NCI-H1417 (cell line): ENCODE measurements at regions not wholly inside any gene's neighbourhood (a gene's known extent, or its start where the extent isn't known, plus 50 kb on each side); places are given as distances from the start of the nearest gene placed in this dataset.

ENCODE experiments used
- DNase-seq, 3 experiments: peaks; one replicate each; lab custom pipeline; 2025; lab: John Stamatoyannopoulos, UW

- DNase-seq: no peak
Measured at GRCh38 chr10:128375171-128375570, 248.9 kb upstream of the MKI67 start.

GRCh38 chr10:128377364-128377987 lies 251.3 kb upstream of the MKI67 start:
- no peak for DNase-seq

GRCh38 chr10:128377988-128378387 lies 251.8 kb upstream of the MKI67 start:
- DNase-seq: no peak

- no peak for DNase-seq
Measured at GRCh38 chr10:128380946-128381345, 254.7 kb upstream of the MKI67 start.

- DNase-seq: no peak
Measured at GRCh38 chr10:128382225-128382624, 256.0 kb upstream of the MKI67 start.

- no peak for DNase-seq
Measured at GRCh38 chr10:128384831-128385230, 258.6 kb upstream of the MKI67 start.

- DNase-seq: no peak
Measured at GRCh38 chr10:128386231-128386630, 260.0 kb upstream of the MKI67 start.

- DNase-seq: no peak
Measured at GRCh38 chr10:128386816-128387604, 260.8 kb upstream of the MKI67 start.

GRCh38 chr10:128390596-128390995 lies 264.4 kb upstream of the MKI67 start:
- no peak for DNase-seq

- no peak for DNase-seq
Measured at GRCh38 chr10:128393546-128393945, 267.3 kb upstream of the MKI67 start.

- no peak for DNase-seq
Measured at GRCh38 chr10:128398118-128398517, 271.9 kb upstream of the MKI67 start.

GRCh38 chr10:128398999-128399398 lies 272.8 kb upstream of the MKI67 start:
- DNase-seq: no peak

GRCh38 chr10:128400564-128400963 lies 274.3 kb upstream of the MKI67 start:
- peak in 1 of 3 experiments; percentile 75 for DNase-seq

- no peak for DNase-seq
Measured at GRCh38 chr10:128405450-128405849, 279.2 kb upstream of the MKI67 start.

- no peak for DNase-seq
Measured at GRCh38 chr10:128411643-128412042, 285.4 kb upstream of the MKI67 start.

- DNase-seq: no peak
Measured at GRCh38 chr10:128414568-128414967, 288.3 kb upstream of the MKI67 start.

GRCh38 chr10:128416231-128416630 lies 290.0 kb upstream of the MKI67 start:
- no peak for DNase-seq

GRCh38 chr10:128417826-128418225 lies 291.6 kb upstream of the MKI67 start:
- DNase-seq: no peak

- DNase-seq: no peak
Measured at GRCh38 chr10:128418819-128419218, 292.6 kb upstream of the MKI67 start.

- no peak for DNase-seq
Measured at GRCh38 chr10:128419466-128420019, 293.3 kb upstream of the MKI67 start.

- no peak for DNase-seq
Measured at GRCh38 chr10:128420623-128421022, 294.4 kb upstream of the MKI67 start.

GRCh38 chr10:128421371-128422160 lies 295.3 kb upstream of the MKI67 start:
- DNase-seq: no peak

GRCh38 chr10:128422190-128422589 lies 296.0 kb upstream of the MKI67 start:
- DNase-seq: no peak
